Liver (tissue), 8 donors: ENCODE measurements at regions not wholly inside any gene's neighbourhood (a gene's known extent, or its start where the extent isn't known, plus 50 kb on each side); places are given as distances from the start of the nearest gene placed in this dataset.

ENCODE experiments used
- DNase-seq: peaks from one replicate; pipeline ENCODE4 v3.0.0-alpha.2; 2017; ENCODE audit warnings: low spot score
- H3K27ac ChIP-seq, 2 donors: one replicate each; pipeline ENCODE4 v1.7.0; 2013; ENCODE audit warnings: inconsistent platforms in 2 of 2, low read length in 2 of 2, control low read depth in 1 of 2, low read depth in 1 of 2, mild to moderate bottlenecking in 1 of 2
- H3K27me3 ChIP-seq, 4 donors: one replicate each; pipeline versions ENCODE4 v1.6.1 to v1.7.0; 2013; ENCODE audit warnings: low read length in 3 of 4, inconsistent platforms in 1 of 4, mild to moderate bottlenecking in 1 of 4, moderate library complexity in 1 of 4; ENCODE audit not compliant: control insufficient read depth in 4 of 4, insufficient read depth in 4 of 4
- H3K36me3 ChIP-seq, 4 donors: one replicate each; pipeline versions ENCODE4 v1.6.1 to v1.7.0; 2013; ENCODE audit warnings: low read length in 3 of 4, mild to moderate bottlenecking in 3 of 4, low read depth in 1 of 4, moderate library complexity in 1 of 4; ENCODE audit not compliant: control insufficient read depth in 4 of 4, insufficient read depth in 3 of 4
- H3K4me1 ChIP-seq, 4 donors: one replicate each; pipeline versions ENCODE4 v1.6.1 to v1.7.0; 2013; ENCODE audit warnings: low read length in 3 of 4, mild to moderate bottlenecking in 3 of 4, moderate library complexity in 1 of 4; ENCODE audit not compliant: control insufficient read depth in 4 of 4, insufficient read depth in 4 of 4
- H3K4me3 ChIP-seq, 3 donors: one replicate each; pipeline versions ENCODE4 v1.6.1 to v1.7.0; 2013; ENCODE audit warnings: low read length in 3 of 3, control low read depth in 1 of 3, low read depth in 1 of 3, mild to moderate bottlenecking in 1 of 3
- H3K9ac ChIP-seq, 2 donors: one replicate each; pipeline ENCODE4 v1.7.0; 2013; ENCODE audit warnings: low read length in 2 of 2, mild to moderate bottlenecking in 2 of 2, moderate library complexity in 2 of 2, control low read depth in 1 of 2, low read depth in 1 of 2
- H3K9me3 ChIP-seq, 4 donors: one replicate each; pipeline versions ENCODE4 v1.6.1 to v1.7.0; 2013; ENCODE audit warnings: low read length in 3 of 4; ENCODE audit not compliant: control insufficient read depth in 4 of 4
- FOXA2 ChIP-seq: IDR thresholded peaks from 2 replicates; pipeline ENCODE4 v1.6.1; 2016; ENCODE audit warnings: antibody characterized with exemption
- GABPA ChIP-seq, 2 donors: IDR thresholded peaks in 1 of 2; conservative IDR thresholded peaks in 1 of 2; 2 replicates each; pipeline ENCODE4 v1.6.1; 2016; ENCODE audit warnings: antibody characterized with exemption in 2 of 2, mild to moderate bottlenecking in 1 of 2, moderate library complexity in 1 of 2
- JUND ChIP-seq, 2 donors: IDR thresholded peaks; 2 replicates each; pipeline ENCODE4 v1.6.1; 2016; ENCODE audit warnings: antibody characterized with exemption in 2 of 2
- MAX ChIP-seq: IDR thresholded peaks from 2 replicates; pipeline ENCODE4 v1.6.1; 2016; ENCODE audit warnings: antibody characterized with exemption
- NR2F2 ChIP-seq: IDR thresholded peaks from 2 replicates; pipeline ENCODE4 v1.6.1; 2016; ENCODE audit warnings: antibody characterized with exemption
- RAD21 ChIP-seq, 2 donors: IDR thresholded peaks; 2 replicates each; pipeline ENCODE4 v1.6.1; 2016; ENCODE audit warnings: antibody characterized with exemption in 2 of 2, mild to moderate bottlenecking in 2 of 2
- RXRA ChIP-seq, 2 donors: IDR thresholded peaks; 2 replicates each; pipeline ENCODE4 v1.6.1; 2017 to 2018; ENCODE audit warnings: antibody characterized with exemption in 2 of 2, mild to moderate bottlenecking in 1 of 2
- SP1 ChIP-seq: IDR thresholded peaks from 2 replicates; pipeline ENCODE4 v1.6.1; 2018; ENCODE audit warnings: antibody characterized with exemption, mild to moderate bottlenecking
- TAF1 ChIP-seq: conservative IDR thresholded peaks from 2 replicates; pipeline ENCODE4 v1.6.1; 2016; ENCODE audit warnings: antibody characterized with exemption, mild to moderate bottlenecking
- YY1 ChIP-seq: IDR thresholded peaks from 2 replicates; pipeline ENCODE4 v1.6.1; 2016; ENCODE audit warnings: antibody characterized with exemption, mild to moderate bottlenecking
- ZBTB33 ChIP-seq: IDR thresholded peaks from 2 replicates; pipeline ENCODE4 v1.6.1; 2016; ENCODE audit warnings: antibody characterized with exemption
- WGBS: extraction: QIAGEN DNeasy Blood & Tissue Kit; methylation state at CpG from one replicate; pipeline ENCODE4 v1.1.7; 2013; 5-methylcytosine and 5-hydroxymethylcytosine counted together
- TF ChIP-seq, protein P1 (sequence below): fragments of 150-350 bp; IDR thresholded peaks from 2 replicates; pipeline ENCODE4 v1.5.1; 2017; ENCODE audit warnings: improper control_type of control experiment, low read depth, low read length; ENCODE audit not compliant: missing input control
- TF ChIP-seq, protein P2 (sequence below): IDR thresholded peaks from 2 replicates; pipeline ENCODE4 v1.6.1; 2016; ENCODE audit warnings: antibody characterized with exemption
- TF ChIP-seq, protein P3 (sequence below): IDR thresholded peaks from 2 replicates; pipeline ENCODE4 v1.6.1; 2016; ENCODE audit warnings: antibody characterized with exemption, mild to moderate bottlenecking
- donor health status: healthy.
- donor health status: healthy.
- donor health status: healthy.
- donor health status: healthy.
- donor health status: healthy.

GRCh38 chr5:15222156-15222555 is 277.8 kb upstream of the FBXL7 start (continued):
- no peak for TF ChIP-seq GABPA (IDR thresholded peaks at IDR 0.05 in 1 of 2, conservative IDR thresholded peaks at IDR 0.05 in 1 of 2)

- Histone ChIP-seq H3K4me3 (no peak overlapping the region), H3K4me1 (no peaks in the 10 kb centered on the region), H3K9me3 (no peaks in the 10 kb centered on the region), H3K9ac (no peak overlapping the region), H3K27ac (no peak overlapping the region), H3K27me3 (no peaks in the 10 kb centered on the region), H3K36me3 (no peaks in the 10 kb centered on the region)
- TF ChIP-seq, protein P1, sequence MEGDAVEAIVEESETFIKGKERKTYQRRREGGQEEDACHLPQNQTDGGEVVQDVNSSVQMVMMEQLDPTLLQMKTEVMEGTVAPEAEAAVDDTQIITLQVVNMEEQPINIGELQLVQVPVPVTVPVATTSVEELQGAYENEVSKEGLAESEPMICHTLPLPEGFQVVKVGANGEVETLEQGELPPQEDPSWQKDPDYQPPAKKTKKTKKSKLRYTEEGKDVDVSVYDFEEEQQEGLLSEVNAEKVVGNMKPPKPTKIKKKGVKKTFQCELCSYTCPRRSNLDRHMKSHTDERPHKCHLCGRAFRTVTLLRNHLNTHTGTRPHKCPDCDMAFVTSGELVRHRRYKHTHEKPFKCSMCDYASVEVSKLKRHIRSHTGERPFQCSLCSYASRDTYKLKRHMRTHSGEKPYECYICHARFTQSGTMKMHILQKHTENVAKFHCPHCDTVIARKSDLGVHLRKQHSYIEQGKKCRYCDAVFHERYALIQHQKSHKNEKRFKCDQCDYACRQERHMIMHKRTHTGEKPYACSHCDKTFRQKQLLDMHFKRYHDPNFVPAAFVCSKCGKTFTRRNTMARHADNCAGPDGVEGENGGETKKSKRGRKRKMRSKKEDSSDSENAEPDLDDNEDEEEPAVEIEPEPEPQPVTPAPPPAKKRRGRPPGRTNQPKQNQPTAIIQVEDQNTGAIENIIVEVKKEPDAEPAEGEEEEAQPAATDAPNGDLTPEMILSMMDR, result no peak
- TF ChIP-seq YY1, result no peak
- TF ChIP-seq MAX, result no peak
- no peak for TF ChIP-seq GABPA (IDR thresholded peaks at IDR 0.05 in 1 of 2, conservative IDR thresholded peaks at IDR 0.05 in 1 of 2)
- no peak for TF ChIP-seq NR2F2
- no peak for TF ChIP-seq FOXA2
- no peak for TF ChIP-seq ZBTB33
- TF ChIP-seq RXRA (IDR thresholded peaks at IDR 0.05), result no peak
- no peak for TF ChIP-seq RAD21 (IDR thresholded peaks at IDR 0.05)
- no peak for TF ChIP-seq JUND (IDR thresholded peaks at IDR 0.05)
- no peak for TF ChIP-seq SP1
- TF ChIP-seq, protein P2, sequence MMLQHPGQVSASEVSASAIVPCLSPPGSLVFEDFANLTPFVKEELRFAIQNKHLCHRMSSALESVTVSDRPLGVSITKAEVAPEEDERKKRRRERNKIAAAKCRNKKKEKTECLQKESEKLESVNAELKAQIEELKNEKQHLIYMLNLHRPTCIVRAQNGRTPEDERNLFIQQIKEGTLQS, result no peak
- TF ChIP-seq, protein P3, sequence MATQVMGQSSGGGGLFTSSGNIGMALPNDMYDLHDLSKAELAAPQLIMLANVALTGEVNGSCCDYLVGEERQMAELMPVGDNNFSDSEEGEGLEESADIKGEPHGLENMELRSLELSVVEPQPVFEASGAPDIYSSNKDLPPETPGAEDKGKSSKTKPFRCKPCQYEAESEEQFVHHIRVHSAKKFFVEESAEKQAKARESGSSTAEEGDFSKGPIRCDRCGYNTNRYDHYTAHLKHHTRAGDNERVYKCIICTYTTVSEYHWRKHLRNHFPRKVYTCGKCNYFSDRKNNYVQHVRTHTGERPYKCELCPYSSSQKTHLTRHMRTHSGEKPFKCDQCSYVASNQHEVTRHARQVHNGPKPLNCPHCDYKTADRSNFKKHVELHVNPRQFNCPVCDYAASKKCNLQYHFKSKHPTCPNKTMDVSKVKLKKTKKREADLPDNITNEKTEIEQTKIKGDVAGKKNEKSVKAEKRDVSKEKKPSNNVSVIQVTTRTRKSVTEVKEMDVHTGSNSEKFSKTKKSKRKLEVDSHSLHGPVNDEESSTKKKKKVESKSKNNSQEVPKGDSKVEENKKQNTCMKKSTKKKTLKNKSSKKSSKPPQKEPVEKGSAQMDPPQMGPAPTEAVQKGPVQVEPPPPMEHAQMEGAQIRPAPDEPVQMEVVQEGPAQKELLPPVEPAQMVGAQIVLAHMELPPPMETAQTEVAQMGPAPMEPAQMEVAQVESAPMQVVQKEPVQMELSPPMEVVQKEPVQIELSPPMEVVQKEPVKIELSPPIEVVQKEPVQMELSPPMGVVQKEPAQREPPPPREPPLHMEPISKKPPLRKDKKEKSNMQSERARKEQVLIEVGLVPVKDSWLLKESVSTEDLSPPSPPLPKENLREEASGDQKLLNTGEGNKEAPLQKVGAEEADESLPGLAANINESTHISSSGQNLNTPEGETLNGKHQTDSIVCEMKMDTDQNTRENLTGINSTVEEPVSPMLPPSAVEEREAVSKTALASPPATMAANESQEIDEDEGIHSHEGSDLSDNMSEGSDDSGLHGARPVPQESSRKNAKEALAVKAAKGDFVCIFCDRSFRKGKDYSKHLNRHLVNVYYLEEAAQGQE, result no peak
- 90% methylated on average over 5 of the region's 5 CpGs for WGBS
- no peak for DNase-seq
Measured at GRCh38 chr5:15220642-15221173, 279.3 kb upstream of the FBXL7 start.

GRCh38 chr5:15215056-15215455 is 284.9 kb upstream of the FBXL7 start:
- Histone ChIP-seq H3K9me3 (peaks cover 0 to 5% (median 5%) of the 10 kb centered on the region in 4 donors), H3K4me1 (no peaks in the 10 kb centered on the region), H3K27me3 (no peaks in the 10 kb centered on the region), H3K36me3 (no peaks in the 10 kb centered on the region), H3K27ac (no peak overlapping the region), H3K4me3 (no peak overlapping the region), H3K9ac (no peak overlapping the region)
- no peak for DNase-seq
- TF ChIP-seq FOXA2 (no peak), NR2F2 (no peak), TAF1 (no peak)
- 62% methylated on average over 2 of the region's 2 CpGs for WGBS
